ENCODE measurements at regions not wholly inside any gene's neighbourhood (a gene's known extent, or its start where the extent isn't known, plus 50 kb on each side); places are given as distances from the start of the nearest gene placed in this dataset.
A peak's percentile ranks its signal among the peaks of the same experiment; 100 is the strongest.
"Not testable (repeated sequence)": the region's sequence is repeated elsewhere in the genome, so short reads cannot be mapped to it uniquely, and the experiment has no call there.

DNA sequence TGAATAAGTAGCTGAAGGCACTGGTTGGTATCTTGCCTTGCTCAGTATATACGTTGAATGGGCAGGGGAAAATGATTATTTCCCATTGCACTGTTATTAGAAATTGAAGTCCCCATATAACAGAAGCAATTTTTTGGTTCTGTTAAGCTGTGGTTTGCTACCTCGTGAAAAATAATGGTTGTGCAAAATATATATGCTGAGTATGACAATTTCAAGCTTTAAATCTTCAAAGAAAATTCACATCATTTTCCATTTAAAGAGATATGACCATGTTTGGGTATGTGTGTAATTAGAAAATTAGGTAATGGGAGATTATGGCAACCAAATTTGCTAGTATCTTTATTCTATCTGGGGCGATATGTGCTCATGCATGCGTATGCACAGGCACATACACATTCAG, 139.8 kb downstream of the DMAC1 start:
- H3K4me1 Mint-ChIP-seq, result no peaks in the 10 kb centered on the region
- H3K36me3 Mint-ChIP-seq (ENCODE audit: low read depth), result no peaks in the 10 kb centered on the region
- ATAC-seq (no peak), DNase-seq (no peak)
- H3K9me3 Mint-ChIP-seq, result peaks cover 3% of the 10 kb centered on the region
- H3K27me3 Mint-ChIP-seq, result no peaks in the 10 kb centered on the region
- no peak overlapping the region for H3K27ac Mint-ChIP-seq
- no peak overlapping the region for H3K4me3 Mint-ChIP-seq

DNA sequence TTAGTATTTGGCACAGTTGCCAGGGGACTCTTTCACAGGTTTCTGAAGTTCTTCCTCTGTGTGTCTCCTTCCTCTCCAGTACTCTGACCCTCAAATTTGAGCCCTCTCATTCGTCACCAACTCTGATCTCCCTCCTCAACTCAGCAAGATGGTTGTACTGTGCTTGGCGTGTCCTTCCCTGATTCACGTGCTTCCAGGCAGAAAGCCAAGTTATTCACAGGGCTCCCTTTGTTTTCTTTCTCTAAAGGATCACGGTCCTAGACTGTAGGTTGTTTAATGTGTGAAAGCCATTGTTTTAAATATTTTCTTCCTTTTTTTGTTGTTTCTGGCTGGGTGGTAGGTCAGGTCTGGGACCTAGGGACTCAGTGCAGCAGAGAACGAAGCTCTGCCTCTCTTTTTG, 142.9 kb downstream of the DMAC1 start:
- H3K27ac Mint-ChIP-seq, result no peak overlapping the region
- H3K36me3 Mint-ChIP-seq (ENCODE audit: low read depth), result no peaks in the 10 kb centered on the region
- H3K27me3 Mint-ChIP-seq, result no peaks in the 10 kb centered on the region
- H3K9me3 Mint-ChIP-seq, result peaks cover 3% of the 10 kb centered on the region
- ATAC-seq (no peak), DNase-seq (no peak)
- H3K4me1 Mint-ChIP-seq, result no peaks in the 10 kb centered on the region
- H3K4me3 Mint-ChIP-seq, result no peak overlapping the region

DNA sequence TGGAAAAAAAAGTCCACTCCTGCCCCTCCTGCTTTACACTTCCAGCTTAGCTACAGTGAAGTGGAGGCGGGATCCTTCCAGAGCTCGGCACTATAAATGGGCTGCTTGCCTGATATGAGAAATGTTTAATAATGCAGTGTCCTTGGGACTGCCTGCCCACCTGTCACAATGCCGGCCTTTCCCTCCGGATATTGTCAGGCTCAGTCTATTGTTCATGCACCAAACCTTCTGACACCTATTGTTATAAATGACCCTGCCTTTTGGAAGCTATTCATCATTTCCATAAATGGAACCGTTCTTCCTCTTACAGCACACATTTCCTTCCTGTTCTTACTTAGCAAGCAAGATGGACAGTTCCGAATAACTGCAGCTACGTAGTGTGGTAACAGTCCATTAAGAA, 146.3 kb downstream of the DMAC1 start:
- no peaks in the 10 kb centered on the region for H3K36me3 Mint-ChIP-seq (ENCODE audit: low read depth)
- H3K27me3 Mint-ChIP-seq, result no peaks in the 10 kb centered on the region
- H3K4me3 Mint-ChIP-seq, result no peak overlapping the region
- H3K9me3 Mint-ChIP-seq, result peaks cover 3% of the 10 kb centered on the region
- ATAC-seq, result no peak
- H3K27ac Mint-ChIP-seq, result no peak overlapping the region
- H3K4me1 Mint-ChIP-seq, result no peaks in the 10 kb centered on the region
- DNase-seq, result no peak

DNA sequence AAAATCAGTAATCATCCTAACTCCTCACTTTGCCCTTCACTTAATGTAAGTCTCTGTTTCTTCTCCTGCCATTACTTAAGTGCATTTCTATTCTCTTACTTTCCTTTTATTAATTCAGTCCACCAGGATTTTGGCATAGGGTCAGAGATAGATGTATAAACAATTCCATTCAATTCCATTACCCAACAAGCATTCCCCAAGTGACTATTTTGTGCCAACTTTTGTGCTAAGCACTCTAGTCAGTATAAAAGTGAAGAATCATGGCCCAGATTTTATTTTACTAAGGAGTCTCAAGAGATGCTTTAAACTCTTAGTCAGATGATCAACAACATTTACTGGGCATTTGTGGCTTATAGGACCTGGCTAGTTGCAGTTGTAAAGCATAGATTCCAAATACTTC, 159.3 kb downstream of the DMAC1 start:
- peaks cover 7% of the 10 kb centered on the region for H3K9me3 Mint-ChIP-seq
- no peak overlapping the region for H3K4me3 Mint-ChIP-seq
- H3K36me3 Mint-ChIP-seq (ENCODE audit: low read depth), result no peaks in the 10 kb centered on the region
- ATAC-seq (no peak), DNase-seq (no peak)
- H3K27me3 Mint-ChIP-seq, result no peaks in the 10 kb centered on the region
- H3K27ac Mint-ChIP-seq, result no peak overlapping the region
- H3K4me1 Mint-ChIP-seq, result no peaks in the 10 kb centered on the region

DNA sequence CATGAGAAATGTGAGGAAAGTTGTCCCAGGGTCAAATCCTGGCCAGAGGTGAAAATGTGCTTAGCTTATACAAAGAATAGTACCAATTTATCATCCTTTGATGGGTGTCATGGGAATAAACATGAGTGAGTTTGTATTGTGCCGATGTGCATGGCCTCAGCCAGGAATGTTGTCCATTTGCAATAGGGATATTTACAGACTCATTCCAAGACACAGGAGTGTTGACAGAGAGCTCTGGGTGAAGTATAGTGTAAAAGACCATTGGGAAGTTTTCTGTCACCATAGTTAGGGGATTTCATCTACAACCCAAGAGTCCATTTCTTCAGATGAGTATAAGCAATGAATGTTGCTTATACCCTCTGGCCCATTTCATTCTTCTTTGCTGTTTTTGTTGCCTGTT, 160.1 kb downstream of the DMAC1 start:
- H3K27me3 Mint-ChIP-seq, result no peaks in the 10 kb centered on the region
- no peaks in the 10 kb centered on the region for H3K9me3 Mint-ChIP-seq

DNA sequence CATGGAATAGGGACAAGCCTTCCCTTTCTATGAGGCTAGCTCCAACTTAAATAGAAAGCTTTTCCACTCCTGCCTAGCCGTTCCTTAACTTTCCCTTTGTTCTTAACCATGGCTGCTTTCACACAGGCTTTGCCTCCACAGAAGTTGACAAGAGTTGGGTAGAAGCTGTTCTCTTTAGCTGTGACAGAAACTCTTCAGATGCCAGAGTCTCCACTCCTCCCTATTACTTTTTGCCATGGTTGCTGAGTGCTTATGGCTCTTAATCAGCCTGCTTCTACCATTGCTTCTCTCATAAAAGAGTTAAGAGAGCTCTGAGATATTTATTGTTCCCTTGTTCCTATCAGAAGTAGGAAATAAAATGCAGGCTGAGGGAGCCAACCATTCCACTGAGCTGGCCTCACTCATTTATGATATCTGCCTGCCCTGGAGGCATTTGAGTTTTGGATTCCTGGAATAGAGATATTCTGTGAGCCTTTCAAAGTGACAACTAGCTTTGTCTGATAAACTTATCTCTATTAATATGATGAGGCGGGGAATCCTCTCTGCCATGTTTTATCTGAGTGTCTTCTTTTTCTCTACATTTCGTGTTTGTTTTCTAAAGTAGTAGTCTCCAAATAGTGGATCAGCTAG, 162.6 kb downstream of the DMAC1 start:
- Mint-ChIP-seq H3K4me1 (no peaks in the 10 kb centered on the region), H3K27ac (no peak overlapping the region), H3K9me3 (no peaks in the 10 kb centered on the region), H3K4me3 (no peak overlapping the region), H3K36me3 (ENCODE audit: low read depth) (no peaks in the 10 kb centered on the region), H3K27me3 (no peaks in the 10 kb centered on the region)
- ATAC-seq (no peak), DNase-seq (no peak)

More for the DNA sequence above, 160.1 kb downstream of the DMAC1 start:
- DNase-seq (no peak), ATAC-seq (no peak)
- Mint-ChIP-seq H3K36me3 (ENCODE audit: low read depth) (no peaks in the 10 kb centered on the region), H3K4me1 (no peaks in the 10 kb centered on the region), H3K27ac (no peak overlapping the region), H3K4me3 (no peak overlapping the region)

DNA sequence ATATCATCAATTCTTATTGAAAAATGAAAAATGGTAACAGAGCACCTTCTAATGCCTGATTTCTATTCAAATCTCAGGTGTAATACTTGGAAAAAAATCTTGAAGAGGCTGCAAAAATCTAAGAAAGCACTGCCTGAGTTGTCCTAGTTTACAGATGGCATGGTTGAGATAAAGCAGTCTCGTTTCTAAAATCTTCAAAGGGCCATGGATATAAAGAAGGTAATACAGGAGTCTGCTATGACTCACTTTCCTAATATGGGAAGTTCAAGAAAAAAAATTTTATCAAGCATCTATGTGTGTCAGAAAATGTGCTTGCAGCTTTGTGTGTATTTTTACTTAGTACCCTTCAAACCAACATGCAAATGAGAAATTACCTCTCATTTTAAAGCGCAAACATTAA, 163.3 kb downstream of the DMAC1 start:
- peaks cover 2% of the 10 kb centered on the region for H3K9me3 Mint-ChIP-seq

DNA sequence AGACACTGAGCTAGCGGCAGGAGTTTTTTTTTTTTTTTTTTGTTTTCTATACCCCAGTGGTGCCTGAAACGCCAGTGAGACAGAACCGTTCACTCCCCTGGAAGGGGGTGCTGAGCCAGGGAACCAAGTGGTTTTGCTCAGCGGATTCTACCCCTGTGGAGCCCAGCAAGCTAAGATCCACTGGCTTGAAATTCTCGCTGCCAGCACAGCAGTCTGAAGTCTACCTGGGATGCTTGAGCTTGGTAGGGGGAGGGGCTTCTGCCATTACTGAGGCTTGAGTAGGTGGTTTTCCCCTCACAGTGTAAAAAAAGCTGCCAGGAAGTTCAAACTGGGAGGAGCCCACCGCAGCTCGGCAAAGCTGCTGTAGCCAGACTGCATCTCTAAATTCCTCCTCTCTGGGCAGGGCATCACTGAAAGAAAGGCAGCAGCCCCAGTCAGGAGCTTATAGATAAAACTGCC, 173.0 kb downstream of the DMAC1 start:
- H3K27ac Mint-ChIP-seq, result peak overlapping the region; percentile 43
- peak overlapping the region; percentile 55 for H3K4me3 Mint-ChIP-seq
- ATAC-seq, H3K27me3 Mint-ChIP-seq: not testable (repeated sequence)
- peaks cover 13% of the 10 kb centered on the region for H3K36me3 Mint-ChIP-seq (ENCODE audit: low read depth)
- H3K9me3 Mint-ChIP-seq, result peaks cover 44% of the 10 kb centered on the region
- DNase-seq, result peak; percentile 17
- H3K4me1 Mint-ChIP-seq, result peaks cover 22% of the 10 kb centered on the region

More for the DNA sequence above, 163.3 kb downstream of the DMAC1 start:
- Mint-ChIP-seq H3K4me1 (no peaks in the 10 kb centered on the region), H3K36me3 (ENCODE audit: low read depth) (no peaks in the 10 kb centered on the region), H3K27me3 (no peaks in the 10 kb centered on the region), H3K27ac (no peak overlapping the region), H3K4me3 (no peak overlapping the region)
- ATAC-seq (no peak), DNase-seq (no peak)

DNA sequence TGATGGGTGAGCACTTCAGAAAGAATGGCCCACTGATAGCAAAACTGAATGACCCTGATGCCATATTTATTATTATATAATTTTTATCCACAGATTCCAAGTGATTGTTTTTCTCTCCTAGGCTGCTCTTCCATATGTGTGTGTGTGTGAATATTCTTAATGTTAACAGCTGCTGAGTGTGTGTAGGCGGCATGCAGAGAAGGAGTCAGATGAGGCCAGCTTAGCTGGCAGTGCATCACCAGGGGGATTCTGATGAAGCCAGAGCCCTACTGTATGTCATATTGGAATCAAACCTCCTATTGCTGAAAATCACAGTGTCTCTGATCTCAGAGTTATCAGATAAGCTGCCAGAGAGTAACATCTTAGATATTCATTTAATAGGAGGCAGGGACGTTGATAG, 177.1 kb downstream of the DMAC1 start:
- H3K4me1 Mint-ChIP-seq, result peaks cover 20% of the 10 kb centered on the region
- ATAC-seq, result no peak
- H3K36me3 Mint-ChIP-seq (ENCODE audit: low read depth), result no peaks in the 10 kb centered on the region
- no peaks in the 10 kb centered on the region for H3K27me3 Mint-ChIP-seq
- no peak for DNase-seq
- no peak overlapping the region for H3K4me3 Mint-ChIP-seq
- H3K9me3 Mint-ChIP-seq, result peaks cover 14% of the 10 kb centered on the region
- no peak overlapping the region for H3K27ac Mint-ChIP-seq

DNA sequence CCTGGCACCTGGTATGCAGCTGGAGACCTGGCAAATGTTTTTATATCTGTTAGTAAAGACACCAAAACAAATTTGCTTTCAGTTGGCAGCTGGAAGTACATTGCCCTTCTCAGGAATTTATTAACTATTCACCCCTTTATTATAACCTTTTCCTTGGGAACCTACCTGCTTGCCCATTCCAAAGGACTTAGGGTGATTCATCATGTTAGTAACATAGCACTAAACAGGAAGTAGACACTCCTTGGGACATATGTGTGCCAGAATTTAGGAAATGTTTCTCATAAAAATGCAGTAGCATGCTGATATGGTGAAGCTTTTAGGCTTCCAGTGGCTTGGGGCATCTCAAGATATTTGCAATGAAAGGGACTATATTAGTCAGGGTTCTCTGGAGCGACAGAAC, 184.2 kb downstream of the DMAC1 start:
- Mint-ChIP-seq H3K36me3 (ENCODE audit: low read depth) (peaks cover 3% of the 10 kb centered on the region), H3K4me1 (peaks cover 20% of the 10 kb centered on the region), H3K27me3 (no peaks in the 10 kb centered on the region), H3K9me3 (peaks cover 7% of the 10 kb centered on the region), H3K27ac (no peak overlapping the region), H3K4me3 (no peak overlapping the region)
- ATAC-seq, result no peak
- DNase-seq, result no peak

DNA sequence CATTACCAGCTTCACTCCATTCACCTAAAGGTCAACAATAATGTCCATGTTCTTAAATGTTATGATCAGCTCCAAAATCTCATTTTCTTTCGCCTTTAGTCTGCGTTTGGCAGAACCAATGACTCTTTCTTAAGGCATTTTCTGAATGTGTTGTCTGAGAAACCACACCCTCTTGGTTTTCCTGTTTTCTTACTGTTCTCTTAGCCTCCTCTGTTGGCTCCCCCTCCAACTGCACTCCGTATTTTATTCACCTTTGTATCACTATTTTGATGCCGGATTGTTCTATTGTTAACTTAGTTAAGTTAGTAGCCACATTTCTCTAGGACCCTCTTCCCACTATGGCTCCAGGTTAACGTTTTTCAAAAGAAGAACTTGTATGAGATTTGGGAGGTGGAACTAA, 185.6 kb downstream of the DMAC1 start:
- H3K9me3 Mint-ChIP-seq, result peaks cover 7% of the 10 kb centered on the region
- no peak overlapping the region for H3K4me3 Mint-ChIP-seq
- ATAC-seq, result no peak
- H3K27ac Mint-ChIP-seq, result no peak overlapping the region
- peaks cover 20% of the 10 kb centered on the region for H3K4me1 Mint-ChIP-seq
- H3K36me3 Mint-ChIP-seq (ENCODE audit: low read depth), result peaks cover 3% of the 10 kb centered on the region
- no peak for DNase-seq
- H3K27me3 Mint-ChIP-seq, result no peaks in the 10 kb centered on the region

DNA sequence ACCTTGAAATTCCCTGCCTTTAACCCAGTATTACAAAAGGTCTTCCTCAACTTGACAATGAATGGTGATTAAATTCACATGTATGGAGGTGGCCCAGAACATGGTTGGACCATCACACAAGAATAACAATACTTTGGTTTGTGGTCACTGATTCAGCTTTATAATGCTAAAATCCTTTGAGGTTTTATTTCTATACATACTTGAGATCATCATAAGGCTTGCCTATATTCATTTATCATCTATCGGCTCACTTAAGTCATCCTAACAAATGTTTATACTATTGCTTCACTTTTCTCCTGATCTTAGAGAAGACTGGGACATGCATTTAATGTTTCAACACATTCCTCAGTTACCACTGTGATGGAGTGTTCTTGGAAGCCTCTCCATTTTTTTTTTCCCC, 191.3 kb downstream of the DMAC1 start:
- no peak for DNase-seq
- H3K4me3 Mint-ChIP-seq, result no peak overlapping the region
- H3K4me1 Mint-ChIP-seq, result peaks cover 3% of the 10 kb centered on the region
- ATAC-seq, result no peak
- no peak overlapping the region for H3K27ac Mint-ChIP-seq
- peaks cover 3% of the 10 kb centered on the region for H3K36me3 Mint-ChIP-seq (ENCODE audit: low read depth)
- peaks cover 7% of the 10 kb centered on the region for H3K9me3 Mint-ChIP-seq
- H3K27me3 Mint-ChIP-seq, result no peaks in the 10 kb centered on the region

DNA sequence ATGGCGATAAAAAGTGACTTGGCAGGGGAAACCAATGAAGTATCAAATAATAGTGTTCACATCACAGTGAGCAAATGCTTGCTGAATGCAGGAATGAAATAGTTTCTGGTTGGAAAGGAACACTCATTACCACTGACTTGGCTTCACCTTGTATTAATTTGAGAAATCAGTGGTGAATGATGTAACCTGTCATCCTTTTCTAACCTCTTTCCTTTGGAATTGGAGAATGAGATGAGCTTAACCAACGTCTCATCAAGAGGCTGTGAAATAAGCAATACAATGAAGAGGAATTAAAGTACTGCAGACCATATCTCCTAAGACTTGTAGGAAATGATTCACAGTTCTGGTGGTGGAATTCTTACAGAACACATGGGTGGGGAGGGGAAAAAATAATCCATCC, 192.2 kb downstream of the DMAC1 start:
- ATAC-seq (no peak), DNase-seq (no peak)
- H3K27me3 Mint-ChIP-seq, result no peaks in the 10 kb centered on the region
- no peak overlapping the region for H3K27ac Mint-ChIP-seq
- peaks cover 3% of the 10 kb centered on the region for H3K36me3 Mint-ChIP-seq (ENCODE audit: low read depth)
- peaks cover 7% of the 10 kb centered on the region for H3K9me3 Mint-ChIP-seq
- H3K4me1 Mint-ChIP-seq, result peaks cover 2% of the 10 kb centered on the region
- H3K4me3 Mint-ChIP-seq, result no peak overlapping the region

DNA sequence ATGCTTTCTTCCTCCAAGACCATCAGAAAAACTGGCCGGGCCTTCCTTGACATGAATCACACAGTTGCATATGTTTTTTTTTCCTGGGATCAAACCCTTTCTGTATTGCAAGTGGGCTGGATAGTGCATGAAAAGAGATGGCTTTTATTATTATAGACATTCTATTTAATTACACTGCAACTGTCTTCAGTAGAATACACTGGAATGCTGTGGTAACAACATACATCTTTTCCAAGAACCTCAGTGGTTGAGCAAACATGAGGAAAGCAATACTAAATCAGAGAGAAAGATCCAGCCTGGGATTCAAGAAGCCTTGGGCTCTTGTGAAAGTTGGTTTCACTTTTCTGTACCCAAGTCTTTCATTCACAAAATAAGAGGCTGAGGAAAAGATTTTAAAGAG, 193.0 kb downstream of the DMAC1 start:
- Mint-ChIP-seq H3K9me3 (peaks cover 4% of the 10 kb centered on the region), H3K36me3 (ENCODE audit: low read depth) (peaks cover 2% of the 10 kb centered on the region), H3K4me1 (peaks cover 2% of the 10 kb centered on the region), H3K27me3 (no peaks in the 10 kb centered on the region), H3K4me3 (no peak overlapping the region), H3K27ac (no peak overlapping the region)
- no peak for DNase-seq
- no peak for ATAC-seq

DNA sequence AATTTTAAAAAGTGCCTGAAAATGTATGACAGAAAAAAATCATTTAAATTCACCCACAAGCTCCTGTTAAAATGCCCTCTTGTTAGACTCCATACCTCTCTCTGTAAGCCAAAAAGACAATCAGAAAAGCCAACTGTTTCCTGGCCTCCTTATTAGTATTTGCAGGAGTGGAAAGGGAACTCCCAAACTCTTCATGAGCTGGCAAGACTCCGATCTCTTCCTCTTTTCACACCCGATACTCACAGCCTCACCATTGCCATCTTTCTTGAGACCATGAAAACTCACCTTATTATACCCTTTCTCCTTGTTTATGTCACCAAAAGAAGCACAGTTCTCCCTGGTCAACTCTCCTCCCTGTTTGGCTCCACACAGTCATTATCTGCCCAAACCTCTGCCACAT, 197.8 kb downstream of the DMAC1 start:
- no peak for DNase-seq
- no peak overlapping the region for H3K27ac Mint-ChIP-seq

DNA sequence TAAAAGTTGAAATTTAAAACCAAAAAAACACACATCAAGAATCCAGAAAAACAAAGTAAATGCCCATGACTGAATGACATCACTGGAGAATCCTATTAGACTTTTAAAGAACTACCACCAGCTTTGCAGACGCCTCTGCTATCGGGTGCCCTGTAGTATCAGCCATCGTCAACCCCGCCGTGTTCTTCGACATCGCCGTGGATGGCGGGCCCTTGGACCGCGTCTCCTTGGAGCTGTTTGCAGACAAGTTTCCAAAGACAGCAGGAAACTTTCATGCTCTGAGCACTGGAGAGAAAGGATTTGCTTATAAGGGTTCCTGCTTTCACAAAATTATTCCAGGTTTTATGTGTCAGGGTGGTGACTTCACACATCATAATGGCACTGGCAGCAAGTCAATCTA, 201.9 kb downstream of the DMAC1 start:
- Mint-ChIP-seq H3K36me3 (ENCODE audit: low read depth) (peaks cover 7% of the 10 kb centered on the region), H3K27me3 (no peaks in the 10 kb centered on the region), H3K4me1 (no peaks in the 10 kb centered on the region), H3K4me3 (no peak overlapping the region), H3K27ac (no peak overlapping the region), H3K9me3 (peaks cover 23% of the 10 kb centered on the region)
- DNase-seq (no peak), ATAC-seq (no peak)

More for the DNA sequence above, 197.8 kb downstream of the DMAC1 start:
- no peak for ATAC-seq
- no peaks in the 10 kb centered on the region for H3K9me3 Mint-ChIP-seq
- H3K27me3 Mint-ChIP-seq, result no peaks in the 10 kb centered on the region
- H3K36me3 Mint-ChIP-seq (ENCODE audit: low read depth), result no peaks in the 10 kb centered on the region
- no peak overlapping the region for H3K4me3 Mint-ChIP-seq
- no peaks in the 10 kb centered on the region for H3K4me1 Mint-ChIP-seq

Data from activated naive CD8-positive, alpha-beta T cell treated with anti-CD3 and anti-CD28 coated beads, Interleukin-2, amount 50 U/mL, for 24 hours (primary cell).